ENCODE measurements at regions not wholly inside any gene's neighbourhood (a gene's known extent, or its start where the extent isn't known, plus 50 kb on each side); places are given as distances from the start of the nearest gene placed in this dataset.
"Not testable (repeated sequence)": the region's sequence is repeated elsewhere in the genome, so short reads cannot be mapped to it uniquely, and the experiment has no call there.

- not testable (repeated sequence) for DNase-seq (ENCODE audit: extremely low read depth in 1 of 2, low read depth in 1 of 2)
Observed at GRCh38 chr10:78096486-78096885, 62.8 kb downstream of the RPS24 start.

GRCh38 chr10:78102593-78102992, 68.9 kb downstream of the RPS24 start:
- DNase-seq (ENCODE audit: extremely low read depth in 1 of 2, low read depth in 1 of 2), result not testable (repeated sequence)

GRCh38 chr10:78109210-78109609, 75.5 kb downstream of the RPS24 start:
- no peak for DNase-seq (ENCODE audit: extremely low read depth in 1 of 2, low read depth in 1 of 2)

GRCh38 chr10:78115135-78115853, 81.6 kb downstream of the RPS24 start:
- DNase-seq (ENCODE audit: extremely low read depth in 1 of 2, low read depth in 1 of 2), result no peak

- no peak for DNase-seq (ENCODE audit: extremely low read depth in 1 of 2, low read depth in 1 of 2)
Observed at GRCh38 chr10:78116361-78116760, 82.7 kb downstream of the RPS24 start.

GRCh38 chr10:78118591-78118990, 84.9 kb downstream of the RPS24 start:
- DNase-seq (ENCODE audit: extremely low read depth in 1 of 2, low read depth in 1 of 2), result no peak

- DNase-seq (ENCODE audit: extremely low read depth in 1 of 2, low read depth in 1 of 2), result no peak
Observed at GRCh38 chr10:78121801-78122200, 88.1 kb downstream of the RPS24 start.

GRCh38 chr10:78124167-78124566, 90.5 kb downstream of the RPS24 start:
- no peak for DNase-seq (ENCODE audit: extremely low read depth in 1 of 2, low read depth in 1 of 2)

GRCh38 chr10:78129211-78129610, 95.5 kb downstream of the RPS24 start:
- no peak for DNase-seq (ENCODE audit: extremely low read depth in 1 of 2, low read depth in 1 of 2)

- DNase-seq (ENCODE audit: extremely low read depth in 1 of 2, low read depth in 1 of 2), result no peak
Observed at GRCh38 chr10:78130966-78131710, 97.5 kb downstream of the RPS24 start.

GRCh38 chr10:78134773-78135306, 101.2 kb downstream of the RPS24 start:
- no peak for DNase-seq (ENCODE audit: extremely low read depth in 1 of 2, low read depth in 1 of 2)

GRCh38 chr10:78137147-78137546, 103.5 kb downstream of the RPS24 start:
- DNase-seq (ENCODE audit: extremely low read depth in 1 of 2, low read depth in 1 of 2), result no peak

- no peak for DNase-seq (ENCODE audit: extremely low read depth in 1 of 2, low read depth in 1 of 2)
Observed at GRCh38 chr10:78139341-78139740, 105.7 kb downstream of the RPS24 start.

GRCh38 chr10:78140066-78140630, 106.5 kb downstream of the RPS24 start:
- no peak for DNase-seq (ENCODE audit: extremely low read depth in 1 of 2, low read depth in 1 of 2)

GRCh38 chr10:78143576-78143975, 109.9 kb downstream of the RPS24 start:
- DNase-seq (ENCODE audit: extremely low read depth in 1 of 2, low read depth in 1 of 2), result no peak

- no peak for DNase-seq (ENCODE audit: extremely low read depth in 1 of 2, low read depth in 1 of 2)
Observed at GRCh38 chr10:78146200-78146599, 112.5 kb downstream of the RPS24 start.

GRCh38 chr10:78147202-78147601, 113.5 kb downstream of the RPS24 start:
- DNase-seq (ENCODE audit: extremely low read depth in 1 of 2, low read depth in 1 of 2), result no peak

GRCh38 chr10:78148216-78148960, 114.7 kb downstream of the RPS24 start:
- no peak for DNase-seq (ENCODE audit: extremely low read depth in 1 of 2, low read depth in 1 of 2)

GRCh38 chr10:78148961-78149612, 115.4 kb downstream of the RPS24 start:
- DNase-seq (ENCODE audit: extremely low read depth in 1 of 2, low read depth in 1 of 2), result no peak

GRCh38 chr10:78150756-78151155, 117.1 kb downstream of the RPS24 start:
- DNase-seq (ENCODE audit: extremely low read depth in 1 of 2, low read depth in 1 of 2), result no peak

GRCh38 chr10:78155722-78156121, 122.1 kb downstream of the RPS24 start:
- no peak for DNase-seq (ENCODE audit: extremely low read depth in 1 of 2, low read depth in 1 of 2)
